ENCODE measurements at regions not wholly inside any gene's neighbourhood (a gene's known extent, or its start where the extent isn't known, plus 50 kb on each side); places are given as distances from the start of the nearest gene placed in this dataset.

GRCh38 chr12:90149453-90149852 is 440.8 kb upstream of the ATP2B1 start:
- DNase-seq (ENCODE audit: low read depth): no peak

GRCh38 chr12:90129366-90130030 is 420.9 kb upstream of the ATP2B1 start:
- no peak for DNase-seq (ENCODE audit: low read depth)

DNA sequence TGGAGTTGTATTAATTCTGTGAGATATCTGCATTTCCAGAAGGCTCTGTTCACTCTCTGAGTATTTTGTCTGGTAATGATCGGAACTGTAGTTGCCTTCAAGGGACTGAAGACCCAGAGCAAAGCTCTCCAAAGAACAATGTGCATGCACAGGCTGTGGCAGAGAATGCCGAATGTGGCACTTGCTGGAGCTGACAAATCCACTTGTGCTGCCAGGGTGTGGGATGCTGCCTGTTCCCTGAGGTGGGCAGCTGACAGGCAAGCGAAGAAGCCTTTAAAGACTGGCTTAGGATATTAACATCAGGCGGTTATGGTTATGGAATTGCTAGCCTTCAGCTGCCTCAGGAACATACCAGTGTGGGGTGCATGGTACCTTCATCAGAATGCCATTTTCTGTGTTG is 419.9 kb upstream of the ATP2B1 start:
- DNase-seq (ENCODE audit: low read depth): no peak

GRCh38 chr12:90126125-90126524 is 417.5 kb upstream of the ATP2B1 start:
- no peak for DNase-seq (ENCODE audit: low read depth)

DNA sequence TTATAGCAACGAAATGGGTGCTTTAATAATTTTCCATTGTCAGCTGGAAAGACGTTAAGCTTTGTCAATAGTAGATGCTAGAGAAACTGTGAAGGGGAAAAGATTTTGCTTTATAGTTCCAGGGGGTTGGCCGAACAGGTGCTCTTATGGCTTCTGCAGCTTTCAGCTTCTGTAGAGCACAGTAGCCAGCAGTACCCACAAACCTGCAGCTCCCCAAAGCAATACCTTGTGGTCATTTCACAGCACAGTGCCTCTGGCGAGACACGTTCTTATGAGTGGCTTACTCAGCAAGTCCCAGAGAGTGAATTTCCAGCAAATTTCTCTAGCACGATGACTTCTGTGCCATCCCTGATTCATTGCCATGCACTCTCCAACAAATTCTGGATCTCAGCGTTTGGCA is 416.3 kb upstream of the ATP2B1 start:
- DNase-seq (ENCODE audit: low read depth): no peak

GRCh38 chr12:90124289-90124688 is 415.7 kb upstream of the ATP2B1 start:
- no peak for DNase-seq (ENCODE audit: low read depth)

DNA sequence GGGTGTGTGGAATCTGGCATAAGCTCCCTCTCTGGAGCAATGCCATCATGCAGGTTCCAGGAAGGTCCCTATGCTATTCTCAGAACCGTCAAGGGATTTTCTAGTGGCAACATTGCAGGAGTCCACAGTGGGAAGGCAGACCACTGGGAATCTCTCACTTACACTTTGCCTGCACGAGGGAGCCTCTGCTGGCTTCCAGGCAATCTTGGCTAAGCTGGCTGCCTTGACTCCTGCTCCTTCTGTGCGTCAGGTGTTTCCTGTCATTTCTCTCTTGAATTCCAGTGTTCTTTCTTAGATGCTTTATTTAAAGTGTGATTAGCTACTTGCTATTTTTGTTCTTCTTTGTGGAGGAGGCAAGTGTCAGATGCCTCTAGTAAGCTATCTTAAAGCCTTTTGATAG is 414.0 kb upstream of the ATP2B1 start:
- no peak for DNase-seq (ENCODE audit: low read depth)

- DNase-seq (ENCODE audit: low read depth): peak; percentile 28
Observed at GRCh38 chr12:90120627-90121026, 412.0 kb upstream of the ATP2B1 start.

DNA sequence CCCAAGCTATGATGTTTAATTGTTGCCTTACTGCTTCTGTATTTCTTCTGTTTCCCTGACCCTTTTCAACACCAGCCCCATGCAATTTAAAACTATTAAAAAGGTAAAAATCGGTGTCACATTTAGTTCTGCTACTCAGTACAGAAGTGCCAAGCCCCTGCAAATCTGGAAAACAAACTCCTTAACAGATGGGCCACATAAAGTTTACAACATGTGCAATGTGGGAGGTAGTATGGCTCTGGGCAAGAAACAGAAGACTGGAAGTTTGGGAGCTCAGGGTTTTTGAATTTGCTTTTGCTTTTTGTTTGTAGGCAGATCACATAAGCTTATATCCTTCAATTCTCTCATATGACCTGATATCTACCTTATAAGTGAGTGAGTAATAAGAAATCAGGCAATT is 404.0 kb upstream of the ATP2B1 start:
- no peak for DNase-seq (ENCODE audit: low read depth)

DNA sequence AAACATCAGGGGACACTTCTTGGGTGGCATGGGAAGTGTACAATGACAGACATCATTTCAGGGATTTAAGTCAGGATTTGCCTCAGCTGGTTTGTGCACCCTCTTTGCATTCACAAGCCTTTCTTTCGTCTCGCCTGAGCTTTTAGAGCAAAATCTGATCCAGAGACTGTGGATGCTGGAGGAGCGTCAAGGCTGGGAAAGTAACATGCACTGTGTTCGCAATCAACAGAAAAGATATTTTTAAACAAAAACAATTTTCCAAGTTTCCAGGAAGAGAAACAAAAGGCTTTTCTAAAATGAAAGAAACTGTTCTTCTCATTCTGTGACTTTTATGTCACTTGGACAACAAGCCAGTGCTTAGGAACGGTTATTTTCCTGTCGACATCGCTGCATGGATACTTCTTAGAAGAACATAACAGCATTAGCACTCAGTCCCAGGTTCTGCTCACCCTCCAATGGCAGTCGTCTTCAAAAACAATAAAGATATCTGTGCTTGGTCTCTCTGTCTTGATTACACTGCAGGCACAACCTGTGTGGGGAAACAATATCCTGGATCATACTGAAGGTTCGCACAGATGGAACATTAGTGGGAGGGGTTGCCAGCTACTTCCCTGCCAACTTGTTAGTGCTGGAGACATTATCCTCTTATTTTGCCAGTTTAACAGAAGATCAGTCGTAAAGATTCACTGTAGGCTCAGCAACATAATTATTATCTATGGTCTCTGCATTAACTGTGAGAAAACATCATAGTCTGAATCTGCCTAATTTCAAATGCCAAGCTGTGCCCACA is 403.3 kb upstream of the ATP2B1 start:
- no peak for DNase-seq (ENCODE audit: low read depth)

DNA sequence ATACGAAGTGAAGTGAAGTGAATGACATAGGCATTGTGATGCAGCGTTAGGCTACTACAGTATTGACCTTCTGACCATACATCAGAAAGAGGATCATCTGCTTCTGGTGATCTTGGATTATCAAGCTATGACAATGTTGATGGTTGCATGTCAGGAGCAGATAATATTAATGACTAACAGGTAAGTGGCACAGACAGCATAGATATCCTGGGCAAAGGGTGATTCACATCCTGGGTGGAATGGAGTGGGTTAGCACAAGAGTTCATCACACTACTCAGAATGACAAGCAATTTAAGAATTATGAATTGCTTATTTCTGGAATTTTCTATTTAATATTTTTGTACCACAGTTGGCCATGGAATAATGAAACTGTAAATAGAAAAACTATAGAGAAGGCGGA is 397.9 kb upstream of the ATP2B1 start:
- no peak for DNase-seq (ENCODE audit: low read depth)

DNA sequence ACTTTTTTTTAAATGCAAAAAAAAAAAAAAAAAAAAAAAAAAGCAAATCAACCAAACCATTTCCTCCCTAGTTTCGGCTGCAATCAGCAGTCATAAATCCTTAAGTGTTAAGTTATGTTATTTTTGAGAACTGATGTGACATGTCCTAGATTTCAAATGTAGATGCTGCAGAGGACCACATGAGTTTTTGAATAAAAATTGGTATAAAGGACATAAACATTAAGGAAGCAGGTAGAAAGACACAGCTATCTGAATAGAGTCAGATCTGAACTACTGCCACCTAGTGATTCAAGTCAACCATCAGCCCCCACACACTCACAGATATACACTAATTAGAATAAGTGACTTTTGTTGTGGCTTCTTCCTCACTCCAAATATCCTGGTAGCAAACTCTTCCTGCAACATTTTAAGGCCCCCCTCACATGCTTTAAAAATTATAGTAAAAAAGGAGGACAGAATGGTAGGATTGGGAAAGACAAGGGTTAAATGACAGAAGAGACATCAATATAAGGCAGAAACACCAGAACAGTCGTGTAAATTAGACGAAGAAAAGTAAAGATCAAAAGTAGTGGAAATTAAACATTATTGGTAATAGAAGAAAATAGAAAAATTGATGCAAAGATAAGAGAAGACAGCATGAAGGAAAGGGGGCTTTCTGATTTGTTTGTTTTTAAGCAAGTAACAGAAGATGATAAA is 394.5 kb upstream of the ATP2B1 start:
- peak; percentile 54 for DNase-seq (ENCODE audit: low read depth)

DNA sequence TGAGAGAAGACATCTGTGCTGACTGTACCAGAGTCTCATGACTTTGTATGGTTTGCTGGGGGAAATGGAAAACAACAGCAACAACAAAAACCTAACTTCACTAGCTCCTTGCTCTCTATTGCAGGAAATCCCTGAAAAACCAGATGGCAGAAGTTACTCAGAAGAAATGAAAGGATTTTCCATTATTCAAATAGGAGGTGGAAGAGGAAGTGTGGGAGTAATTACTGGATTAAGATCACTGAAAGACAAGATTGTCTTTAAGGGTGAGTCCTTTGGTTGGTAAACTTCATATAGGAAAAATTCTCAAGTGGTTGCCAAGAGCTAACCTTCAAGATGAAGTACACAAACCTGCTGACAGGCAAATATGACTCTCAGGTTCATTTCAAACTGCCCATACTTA is 391.9 kb upstream of the ATP2B1 start:
- no peak for DNase-seq (ENCODE audit: low read depth)

- DNase-seq (ENCODE audit: low read depth): no peak
Observed at GRCh38 chr12:90099288-90099687, 390.6 kb upstream of the ATP2B1 start.

DNA sequence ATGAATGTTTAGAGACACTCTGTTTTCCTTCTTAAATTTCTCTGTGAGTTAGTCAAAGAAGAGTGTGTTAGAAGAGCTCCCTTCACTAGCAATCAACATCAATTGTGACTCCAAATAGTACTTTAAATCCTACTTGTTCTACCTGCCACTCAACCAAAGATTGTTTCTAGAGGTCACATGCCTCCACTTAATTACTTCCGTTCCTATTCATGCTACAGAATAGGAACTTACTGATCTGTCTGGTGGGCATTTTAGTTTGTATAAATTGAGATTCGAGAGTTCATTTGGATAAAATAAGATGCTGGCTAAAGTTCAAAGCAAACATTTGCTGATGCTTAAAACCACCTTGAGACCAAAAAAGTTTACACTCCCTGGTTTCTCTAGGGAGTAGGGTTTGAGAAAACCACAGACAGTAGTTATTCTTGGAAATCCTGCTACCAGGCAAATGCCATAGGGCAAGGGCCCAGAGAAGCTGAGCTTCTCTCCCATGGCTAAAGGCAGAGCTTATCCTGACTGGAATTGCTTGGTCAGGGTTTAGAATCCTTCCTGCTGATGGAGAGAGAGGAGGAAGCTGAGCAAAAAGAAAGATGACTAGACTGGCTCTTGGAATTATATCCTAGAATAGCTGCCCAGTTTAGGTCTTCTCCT is 389.6 kb upstream of the ATP2B1 start:
- no peak for DNase-seq (ENCODE audit: low read depth)

GRCh38 chr12:90091809-90092208 is 383.2 kb upstream of the ATP2B1 start:
- DNase-seq (ENCODE audit: low read depth): no peak

DNA sequence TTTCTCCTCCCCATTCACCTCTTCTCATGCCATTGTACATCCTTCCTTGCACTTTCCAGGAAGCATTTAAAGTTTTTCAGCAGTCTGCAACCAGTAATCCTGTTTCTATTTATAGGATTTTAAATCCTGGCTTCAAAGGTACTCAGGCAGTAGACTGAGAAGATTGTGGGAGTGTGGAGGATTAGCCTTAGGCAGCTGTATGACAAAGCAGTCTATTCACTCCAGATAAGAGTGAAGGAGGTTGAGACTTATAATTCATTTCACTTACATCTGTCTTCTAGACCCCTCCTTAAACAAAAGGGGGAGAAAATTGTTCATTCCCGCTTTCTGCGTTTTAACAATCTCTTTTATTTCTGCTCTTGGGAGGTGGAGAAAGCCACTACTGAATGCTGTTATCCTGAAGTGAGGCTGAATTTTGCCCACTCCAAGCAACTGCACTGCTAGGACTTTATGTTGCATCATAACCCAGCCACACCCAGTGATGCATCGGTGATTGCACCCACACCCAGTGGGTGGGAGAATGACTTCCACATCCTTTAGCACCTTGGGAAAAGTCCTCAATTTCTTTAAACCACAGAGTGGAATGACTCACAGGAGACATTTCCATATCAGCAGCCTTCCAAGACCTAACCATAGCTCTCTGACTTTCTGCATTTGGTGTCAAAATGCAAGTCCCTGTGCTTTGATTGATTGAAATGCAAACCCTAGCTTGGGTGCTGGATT is 382.5 kb upstream of the ATP2B1 start:
- peak; percentile 98 for DNase-seq (ENCODE audit: low read depth)

- DNase-seq (ENCODE audit: low read depth): peak; percentile 36
Observed at GRCh38 chr12:90086281-90086680, 377.6 kb upstream of the ATP2B1 start.

- DNase-seq (ENCODE audit: low read depth): no peak
Observed at GRCh38 chr12:90085494-90086274, 377.0 kb upstream of the ATP2B1 start.

DNA sequence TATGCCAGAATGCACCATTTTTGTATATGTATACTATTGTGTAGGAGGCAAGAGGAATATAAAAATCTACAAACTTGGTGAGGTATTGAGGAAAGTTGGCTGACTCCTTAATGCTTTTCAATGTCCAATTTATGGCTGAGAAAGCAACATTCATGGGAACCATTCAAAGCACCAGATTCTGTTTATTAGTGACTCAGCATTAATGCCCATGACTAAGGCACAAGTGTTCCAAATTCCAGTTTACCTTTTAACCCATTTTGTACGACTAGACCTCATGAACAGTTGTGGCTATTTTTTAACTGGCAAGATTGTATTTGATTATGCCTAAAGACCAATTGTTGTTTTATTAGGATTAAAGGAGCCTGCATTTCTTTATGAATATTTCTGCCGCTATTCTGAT is 375.4 kb upstream of the ATP2B1 start:
- no peak for DNase-seq (ENCODE audit: low read depth)

GRCh38 chr12:90080616-90081015 is 372.0 kb upstream of the ATP2B1 start:
- DNase-seq (ENCODE audit: low read depth): no peak

All from amniotic epithelial cell (primary cell).